SH-SY5Y (cell line): ENCODE measurements at regions not wholly inside any gene's neighbourhood (a gene's known extent, or its start where the extent isn't known, plus 50 kb on each side); places are given as distances from the start of the nearest gene placed in this dataset.

Experiments used
- GATA2 ChIP-seq: IDR thresholded peaks from 2 replicates; pipeline ENCODE4 v1.6.1; 2011; ENCODE audit warnings: mild to moderate bottlenecking, low read depth, low read length
- GATA3 ChIP-seq: IDR thresholded peaks from 2 replicates; pipeline ENCODE4 v1.6.1; 2011; ENCODE audit warnings: low read depth, mild to moderate bottlenecking, low read length, moderate library complexity

GRCh38 chr1:65027666-65028358 lies 61.5 kb upstream of the JAK1 start:
- TF ChIP-seq GATA3 (no peak), GATA2 (no peak)
